ENCODE measurements at regions not wholly inside any gene's neighbourhood (a gene's known extent, or its start where the extent isn't known, plus 50 kb on each side); places are given as distances from the start of the nearest gene placed in this dataset.

GRCh38 chr6:27019651-27020552, 227.6 kb upstream of the PRSS16 start:
- 0 to 3% (median 2%) methylated on average over 20 to 58 of the region's 58 CpGs for WGBS, 4 donors
- peaks cover 0 to 5% of the 10 kb centered on the region in 2 donors for H3K4me1 ChIP-seq (replicated peaks in 1 of 2)
- peak overlapping the region; percentile 19 to 83 (median 48) for H3K4me3 ChIP-seq
- TF ChIP-seq POLR2A (IDR thresholded peaks at IDR 0.05) (peak; percentile 38 to 75), CTCF (IDR thresholded peaks at IDR 0.05) (no peak)
- no peaks in the 10 kb centered on the region for H3K27me3 ChIP-seq
- peak; percentile 83 to 97 (median 90) for DNase-seq
- intact Hi-C loops (cut with DNase I) = no loop called here
- H3K9me3 ChIP-seq (replicated peaks in 1 of 3) = peaks cover 0 to 5% (median 0%) of the 10 kb centered on the region in 3 donors
- peak overlapping the region; percentile 17 to 97 (median 86) for H3K27ac ChIP-seq
- H3K36me3 ChIP-seq (replicated peaks in 1 of 2) = no peaks in the 10 kb centered on the region

GRCh38 chr6:27020553-27020880, 227.0 kb upstream of the PRSS16 start:
- DNase-seq = no peak
- intact Hi-C loops (cut with DNase I) = no loop called here
- Histone ChIP-seq H3K4me3 (peak overlapping the region in 2 of 4 donors; percentile 78 to 83), H3K27ac (peak overlapping the region in 3 of 5 donors; percentile 86 to 97 (median 96)), H3K27me3 (no peaks in the 10 kb centered on the region), H3K9me3 (replicated peaks in 1 of 3) (peaks cover 0 to 5% (median 0%) of the 10 kb centered on the region in 3 donors), H3K4me1 (replicated peaks in 1 of 2) (peaks cover 0 to 5% of the 10 kb centered on the region in 2 donors), H3K36me3 (replicated peaks in 1 of 2) (no peaks in the 10 kb centered on the region)
- no peak for TF ChIP-seq POLR2A (IDR thresholded peaks at IDR 0.05)
- TF ChIP-seq CTCF (IDR thresholded peaks at IDR 0.05) = no peak
- 68 to 72% (median 69%) methylated on average over 9 of the region's 9 CpGs for WGBS, 4 donors

- intact Hi-C loops (cut with DNase I) = no loop called here
- no peak for TF ChIP-seq CTCF (IDR thresholded peaks at IDR 0.05)
- TF ChIP-seq POLR2A (IDR thresholded peaks at IDR 0.05) = no peak
- 87 to 94% (median 93%) methylated on average over 4 of the region's 4 CpGs for WGBS, 4 donors
- peaks cover 0 to 4% (median 0%) of the 10 kb centered on the region in 3 donors for H3K9me3 ChIP-seq (replicated peaks in 1 of 3)
- H3K36me3 ChIP-seq (replicated peaks in 1 of 2) = no peaks in the 10 kb centered on the region
- H3K27ac ChIP-seq = no peak overlapping the region
- H3K27me3 ChIP-seq = no peaks in the 10 kb centered on the region
- H3K4me3 ChIP-seq = no peak overlapping the region
- H3K4me1 ChIP-seq (replicated peaks in 1 of 2) = peaks cover 0 to 5% of the 10 kb centered on the region in 2 donors
- no peak for DNase-seq
Measured at GRCh38 chr6:27023664-27024063, 223.8 kb upstream of the PRSS16 start.

- intact Hi-C loops (cut with DNase I) = no loop called here
- 76 to 82% (median 79%) methylated on average over 1 of the region's 1 CpG for WGBS, 4 donors
- H3K36me3 ChIP-seq (replicated peaks in 1 of 2) = no peaks in the 10 kb centered on the region
- peaks cover 0 to 4% (median 0%) of the 10 kb centered on the region in 3 donors for H3K9me3 ChIP-seq (replicated peaks in 1 of 3)
- TF ChIP-seq POLR2A (IDR thresholded peaks at IDR 0.05) (no peak), CTCF (IDR thresholded peaks at IDR 0.05) (no peak)
- H3K27me3 ChIP-seq = no peaks in the 10 kb centered on the region
- H3K4me3 ChIP-seq = no peak overlapping the region
- DNase-seq = no peak
- H3K4me1 ChIP-seq (replicated peaks in 1 of 2) = peaks cover 0 to 3% of the 10 kb centered on the region in 2 donors
- no peak overlapping the region for H3K27ac ChIP-seq
Measured at GRCh38 chr6:27025351-27025750, 222.2 kb upstream of the PRSS16 start.

Data from adrenal gland (tissue), 9 donors.